ENCODE measurements at regions not wholly inside any gene's neighbourhood (a gene's known extent, or its start where the extent isn't known, plus 50 kb on each side); places are given as distances from the start of the nearest gene placed in this dataset.
"Not testable (repeated sequence)": the region's sequence is repeated elsewhere in the genome, so short reads cannot be mapped to it uniquely, and the experiment has no call there.

GRCh38 chr2:179385756-179386155 lies 121.1 kb upstream of the SESTD1 start:
- DNase-seq, H3K27ac Mint-ChIP-seq, H3K27me3 Mint-ChIP-seq, CTCF ChIA-PET, H3K4me1 Mint-ChIP-seq, H3K9me3 Mint-ChIP-seq, H3K4me3 Mint-ChIP-seq, H3K36me3 Mint-ChIP-seq: not testable (repeated sequence)

- no peaks in the 10 kb centered on the region for H3K4me1 Mint-ChIP-seq
Measured at GRCh38 chr2:179383975-179384374, 119.3 kb upstream of the SESTD1 start.

GRCh38 chr2:179377296-179377695 lies 112.7 kb upstream of the SESTD1 start:
- CTCF ChIA-PET = no interaction called here
- Mint-ChIP-seq H3K36me3 (no peaks in the 10 kb centered on the region), H3K9me3 (no peaks in the 10 kb centered on the region), H3K27ac (no peak overlapping the region), H3K4me1 (no peaks in the 10 kb centered on the region), H3K27me3 (no peaks in the 10 kb centered on the region), H3K4me3 (no peak overlapping the region)
- no peak for DNase-seq

More at GRCh38 chr2:179383975-179384374, 119.3 kb upstream of the SESTD1 start:
- CTCF ChIA-PET = no interaction called here
- no peak for DNase-seq
- Mint-ChIP-seq H3K4me3 (no peak overlapping the region), H3K27me3 (peaks cover 6% of the 10 kb centered on the region), H3K9me3 (no peaks in the 10 kb centered on the region), H3K27ac (no peak overlapping the region), H3K36me3 (no peaks in the 10 kb centered on the region)

- no peaks in the 10 kb centered on the region for H3K4me1 Mint-ChIP-seq
- H3K27ac Mint-ChIP-seq = no peak overlapping the region
- DNase-seq = no peak
- H3K27me3 Mint-ChIP-seq = no peaks in the 10 kb centered on the region
- H3K4me3 Mint-ChIP-seq = no peak overlapping the region
- H3K36me3 Mint-ChIP-seq = no peaks in the 10 kb centered on the region
- no peaks in the 10 kb centered on the region for H3K9me3 Mint-ChIP-seq
- CTCF ChIA-PET = no interaction called here
Measured at GRCh38 chr2:179376881-179377280, 112.2 kb upstream of the SESTD1 start.

- Mint-ChIP-seq H3K4me1 (no peaks in the 10 kb centered on the region), H3K27me3 (peaks cover 5% of the 10 kb centered on the region), H3K27ac (no peak overlapping the region), H3K36me3 (no peaks in the 10 kb centered on the region), H3K4me3 (no peak overlapping the region), H3K9me3 (no peaks in the 10 kb centered on the region)
- DNase-seq = no peak
- CTCF ChIA-PET = no interaction called here
Measured at GRCh38 chr2:179373816-179374215, 109.2 kb upstream of the SESTD1 start.

GRCh38 chr2:179365561-179365960 lies 100.9 kb upstream of the SESTD1 start:
- H3K36me3 Mint-ChIP-seq, H3K4me1 Mint-ChIP-seq, DNase-seq, H3K27ac Mint-ChIP-seq, H3K4me3 Mint-ChIP-seq, CTCF ChIA-PET, H3K27me3 Mint-ChIP-seq, H3K9me3 Mint-ChIP-seq: not testable (repeated sequence)

GRCh38 chr2:179355881-179356280 lies 91.2 kb upstream of the SESTD1 start:
- no peaks in the 10 kb centered on the region for H3K9me3 Mint-ChIP-seq
- no peak for DNase-seq
- CTCF ChIA-PET = no interaction called here
- H3K4me1 Mint-ChIP-seq = no peaks in the 10 kb centered on the region
- H3K36me3 Mint-ChIP-seq = no peaks in the 10 kb centered on the region
- H3K4me3 Mint-ChIP-seq = no peak overlapping the region
- H3K27ac Mint-ChIP-seq = no peak overlapping the region
- H3K27me3 Mint-ChIP-seq = peaks cover 4% of the 10 kb centered on the region

- H3K36me3 Mint-ChIP-seq = no peaks in the 10 kb centered on the region
- H3K9me3 Mint-ChIP-seq = no peaks in the 10 kb centered on the region
- peaks cover 6% of the 10 kb centered on the region for H3K27me3 Mint-ChIP-seq
- no peak for DNase-seq
- no peak overlapping the region for H3K27ac Mint-ChIP-seq
- CTCF ChIA-PET = no interaction called here
- H3K4me3 Mint-ChIP-seq = no peak overlapping the region
- H3K4me1 Mint-ChIP-seq = no peaks in the 10 kb centered on the region
Measured at GRCh38 chr2:179354739-179355537, 90.3 kb upstream of the SESTD1 start.

- no peaks in the 10 kb centered on the region for H3K4me1 Mint-ChIP-seq
Measured at GRCh38 chr2:179354296-179354695, 89.7 kb upstream of the SESTD1 start.

GRCh38 chr2:179352181-179352580 lies 87.5 kb upstream of the SESTD1 start:
- H3K27me3 Mint-ChIP-seq = peaks cover 6% of the 10 kb centered on the region
- no peaks in the 10 kb centered on the region for H3K36me3 Mint-ChIP-seq
- no peaks in the 10 kb centered on the region for H3K9me3 Mint-ChIP-seq
- no peak overlapping the region for H3K4me3 Mint-ChIP-seq
- no peak for DNase-seq
- no peak overlapping the region for H3K27ac Mint-ChIP-seq
- H3K4me1 Mint-ChIP-seq = no peaks in the 10 kb centered on the region
- CTCF ChIA-PET = interaction anchor here (2.1 kb wide), 1 partner anchor 10 kb away, joined by 5 read pairs; no protein-coding TSS in a partner anchor

More at GRCh38 chr2:179354296-179354695, 89.7 kb upstream of the SESTD1 start:
- no peak for DNase-seq
- CTCF ChIA-PET = interaction anchor here (1.5 to 2.1 kb wide), 2 partner anchors 8 to 12 kb away, joined by 3 to 5 read pairs; no protein-coding TSS in a partner anchor
- Mint-ChIP-seq H3K27ac (no peak overlapping the region), H3K27me3 (peaks cover 6% of the 10 kb centered on the region), H3K9me3 (no peaks in the 10 kb centered on the region), H3K4me3 (no peak overlapping the region), H3K36me3 (no peaks in the 10 kb centered on the region)

- CTCF ChIA-PET = no interaction called here
- Mint-ChIP-seq H3K27ac (no peak overlapping the region), H3K4me3 (no peak overlapping the region), H3K4me1 (no peaks in the 10 kb centered on the region), H3K27me3 (peaks cover 6% of the 10 kb centered on the region), H3K9me3 (no peaks in the 10 kb centered on the region), H3K36me3 (no peaks in the 10 kb centered on the region)
- DNase-seq = no peak
Measured at GRCh38 chr2:179351057-179351456, 86.4 kb upstream of the SESTD1 start.

- CTCF ChIA-PET = no interaction called here
Measured at GRCh38 chr2:179349670-179350303, 85.2 kb upstream of the SESTD1 start.

GRCh38 chr2:179348906-179349305 lies 84.3 kb upstream of the SESTD1 start:
- CTCF ChIA-PET = no interaction called here
- no peaks in the 10 kb centered on the region for H3K4me1 Mint-ChIP-seq
- H3K27me3 Mint-ChIP-seq = peaks cover 6% of the 10 kb centered on the region
- no peaks in the 10 kb centered on the region for H3K36me3 Mint-ChIP-seq
- no peak overlapping the region for H3K27ac Mint-ChIP-seq
- no peak for DNase-seq
- no peak overlapping the region for H3K4me3 Mint-ChIP-seq
- no peaks in the 10 kb centered on the region for H3K9me3 Mint-ChIP-seq

More at GRCh38 chr2:179349670-179350303, 85.2 kb upstream of the SESTD1 start:
- Mint-ChIP-seq H3K36me3 (no peaks in the 10 kb centered on the region), H3K27me3 (peaks cover 6% of the 10 kb centered on the region), H3K4me1 (no peaks in the 10 kb centered on the region), H3K4me3 (no peak overlapping the region), H3K27ac (no peak overlapping the region), H3K9me3 (no peaks in the 10 kb centered on the region)
- no peak for DNase-seq

GRCh38 chr2:179344970-179345369 lies 80.3 kb upstream of the SESTD1 start:
- H3K4me3 Mint-ChIP-seq = no peak overlapping the region
- H3K9me3 Mint-ChIP-seq = no peaks in the 10 kb centered on the region
- H3K4me1 Mint-ChIP-seq = no peaks in the 10 kb centered on the region
- no peak for DNase-seq
- H3K36me3 Mint-ChIP-seq = no peaks in the 10 kb centered on the region
- no peak overlapping the region for H3K27ac Mint-ChIP-seq
- H3K27me3 Mint-ChIP-seq = no peaks in the 10 kb centered on the region
- CTCF ChIA-PET = no interaction called here
